ENCODE measurements at regions not wholly inside any gene's neighbourhood (a gene's known extent, or its start where the extent isn't known, plus 50 kb on each side); places are given as distances from the start of the nearest gene placed in this dataset.

GRCh38 chr3:187906920-187907319 lies 161.7 kb upstream of the BCL6 start:
- ChIA-PET POLR2A (no interaction called here), SMC1A (ENCODE audit: uncharacterized antibody, unreplicated experiment) (interaction anchor here (1.2 kb wide), 1 partner anchor 11 kb away, joined by 3 read pairs; no protein-coding TSS in a partner anchor), CTCF (no interaction called here), RAD21 (ENCODE audit: unreplicated experiment) (no interaction called here)
- no TSS peak for BruUV-seq (replicated peaks)
- no peak for DNase-seq (ENCODE audit: low read depth, low spot score)
- Histone ChIP-seq H3K79me2 (ENCODE audit: control insufficient read depth, insufficient read depth, low read length) (no peaks in the 10 kb centered on the region), H3K4me2 (ENCODE audit: control insufficient read depth, insufficient read depth) (no peak overlapping the region), H3K9ac (ENCODE audit: control insufficient read depth, insufficient read depth, low read length) (no peak overlapping the region), H3K4me3 (no peak overlapping the region), H4K20me1 (ENCODE audit: control insufficient read depth, insufficient read depth) (peaks cover 2% of the 10 kb centered on the region; the same call in 1 of the 2 replicates), H3K27ac (ENCODE audit: control insufficient read depth, insufficient read depth) (no peak overlapping the region), H3K36me3 (ENCODE audit: control insufficient read depth in 2 of 2, insufficient read depth in 2 of 2, low read length in 1 of 2) (no peaks in the 10 kb centered on the region), H3K27me3 (replicated peaks in 1 of 2; ENCODE audit: control insufficient read depth in 2 of 2, insufficient read depth in 2 of 2, low read length in 1 of 2) (peaks cover 4 to 19% of the 10 kb centered on the region in 2 experiments), H2AFZ (ENCODE audit: control insufficient read depth, low read depth, low read length) (no peak overlapping the region), H3K4me1 (ENCODE audit: control insufficient read depth, insufficient read depth, low read length) (peaks cover 5% of the 10 kb centered on the region), H3K9me3 (replicated peaks; ENCODE audit: control insufficient read depth, insufficient read depth, low read length) (no peaks in the 10 kb centered on the region; the same call in 2 of the 3 replicates)
- FAIRE-seq: no peak
- intact Hi-C loops (cut with micrococcal nuclease; ENCODE audit: unreplicated experiment): no loop called here
- 31% methylated on average over 5 of the region's 5 CpGs for WGBS (ENCODE audit: insufficient coverage, insufficient replicate concordance, low lambda C conversion rate, missing lambda C conversion rate)
- TF ChIP-seq NFIC (IDR thresholded peaks at IDR 0.05; ENCODE audit: low read depth, low read length): no peak
- TF ChIP-seq SREBF2 (IDR thresholded peaks at IDR 0.05; ENCODE audit: low read length): no peak
- no peak for TF ChIP-seq KDM1A (IDR thresholded peaks at IDR 0.05; ENCODE audit: borderline replicate concordance)
- TF ChIP-seq SMAD5 (IDR thresholded peaks at IDR 0.05; ENCODE audit: low read depth): no peak
- TF ChIP-seq IRF4 (IDR thresholded peaks at IDR 0.05; ENCODE audit: low read depth, low read length): no peak
- in situ Hi-C loops (cut with MboI): no loop called here
- ATAC-seq: no peak

- no TSS peak for BruUV-seq (replicated peaks)
- no peak overlapping the region for H3K27ac ChIP-seq (ENCODE audit: control insufficient read depth, insufficient read depth)
- H3K79me2 ChIP-seq (ENCODE audit: control insufficient read depth, insufficient read depth, low read length): no peaks in the 10 kb centered on the region
- no peaks in the 10 kb centered on the region for H3K36me3 ChIP-seq (ENCODE audit: control insufficient read depth in 2 of 2, insufficient read depth in 2 of 2, low read length in 1 of 2)
- H3K4me2 ChIP-seq (ENCODE audit: control insufficient read depth, insufficient read depth): no peak overlapping the region
- no peaks in the 10 kb centered on the region for H3K9me3 ChIP-seq (replicated peaks; ENCODE audit: control insufficient read depth, insufficient read depth, low read length)
- peaks cover 0 to 14% of the 10 kb centered on the region in 2 experiments; a peak in 3 of 4 replicates for H3K27me3 ChIP-seq (replicated peaks in 1 of 2; ENCODE audit: control insufficient read depth in 2 of 2, insufficient read depth in 2 of 2, low read length in 1 of 2)
- in situ Hi-C loops (cut with MboI): no loop called here
- H2AFZ ChIP-seq (ENCODE audit: control insufficient read depth, low read depth, low read length): no peak overlapping the region
- ChIA-PET CTCF (no interaction called here), SMC1A (ENCODE audit: uncharacterized antibody, unreplicated experiment) (interaction anchor here (1.2 kb wide), 1 partner anchor 130 kb away, joined by 3 read pairs; no protein-coding TSS in a partner anchor), RAD21 (ENCODE audit: unreplicated experiment) (no interaction called here), POLR2A (no interaction called here)
- intact Hi-C loops (cut with micrococcal nuclease; ENCODE audit: unreplicated experiment): no loop called here
- FAIRE-seq (no peak), ATAC-seq (no peak), DNase-seq (ENCODE audit: low read depth, low spot score) (no peak)
- no peak overlapping the region for H3K9ac ChIP-seq (ENCODE audit: control insufficient read depth, insufficient read depth, low read length)
- H4K20me1 ChIP-seq (ENCODE audit: control insufficient read depth, insufficient read depth): no peaks in the 10 kb centered on the region
- no peaks in the 10 kb centered on the region for H3K4me1 ChIP-seq (ENCODE audit: control insufficient read depth, insufficient read depth, low read length)
- H3K4me3 ChIP-seq: no peak overlapping the region
- TF ChIP-seq E2F8 (IDR thresholded peaks at IDR 0.05; ENCODE audit: low read depth, partially characterized antibody) (no peak), BHLHE40 (IDR thresholded peaks at IDR 0.05; ENCODE audit: borderline replicate concordance in 1 of 2, low read depth in 2 of 2, low read length in 1 of 2) (no peak), YY1 (IDR thresholded peaks at IDR 0.05; ENCODE audit: low read depth, low read length) (no peak), EZH2 (IDR thresholded peaks at IDR 0.05; ENCODE audit: borderline replicate concordance, control insufficient read depth, low read depth, low read length) (no peak), NFYA (IDR thresholded peaks at IDR 0.05; ENCODE audit: borderline replicate concordance, low read depth, low read length) (no peak), ASH2L (IDR thresholded peaks at IDR 0.05; ENCODE audit: borderline replicate concordance, low read depth) (no peak), E4F1 (IDR thresholded peaks at IDR 0.05; ENCODE audit: borderline replicate concordance, partially characterized antibody) (no peak), SUPT20H (IDR thresholded peaks at IDR 0.05; ENCODE audit: borderline replicate concordance, control insufficient read depth, low read depth, low read length) (no peak)
These were observed 164.6 kb upstream of the BCL6 start for GRCh38 chr3:187909866-187910265.
